Central memory CD8-positive, alpha-beta T cell (primary cell): ENCODE measurements at regions not wholly inside any gene's neighbourhood (a gene's known extent, or its start where the extent isn't known, plus 50 kb on each side); places are given as distances from the start of the nearest gene placed in this dataset.
A peak's percentile ranks its signal among the peaks of the same experiment; 100 is the strongest.
"Not testable (repeated sequence)": the region's sequence is repeated elsewhere in the genome, so short reads cannot be mapped to it uniquely, and the experiment has no call there.

Source experiments
- ATAC-seq: fragments of 150-1000 bp; cut with Tn5 transposase; replicated peaks from 2 replicates; pipeline ENCODE4 v1.10.0; 2022; ENCODE audit warnings: mild to moderate bottlenecking, moderate FRiP score, moderate number of reproducible peaks; ENCODE audit not compliant: poor library complexity, severe bottlenecking; ENCODE audit errors: extremely low read depth
- DNase-seq, 2 donors: peaks; one replicate each; pipeline ENCODE4 v3.0.0; 2021; ENCODE audit warnings: low spot score in 2 of 2
- H3K27ac Mint-ChIP-seq: one replicate; pipeline ENCODE4 v1.8.0; 2022; ENCODE audit warnings: low read depth, mild to moderate bottlenecking, moderate library complexity, mixed read lengths
- H3K27me3 Mint-ChIP-seq: one replicate; pipeline ENCODE4 v1.8.0; 2022; ENCODE audit warnings: mixed read lengths
- H3K36me3 Mint-ChIP-seq: one replicate; pipeline ENCODE4 v1.8.0; 2022; ENCODE audit warnings: mild to moderate bottlenecking, moderate library complexity, mixed read lengths; ENCODE audit not compliant: insufficient read depth
- H3K4me1 Mint-ChIP-seq: one replicate; pipeline ENCODE4 v1.8.0; 2022; ENCODE audit warnings: mixed read lengths
- H3K4me3 Mint-ChIP-seq: one replicate; pipeline ENCODE4 v1.8.0; 2022; ENCODE audit warnings: mild to moderate bottlenecking, moderate library complexity, mixed read lengths
- H3K9me3 Mint-ChIP-seq: one replicate; pipeline ENCODE4 v1.8.0; 2022; ENCODE audit warnings: mixed read lengths

GRCh38 chr5:91464886-91465646 lies 81.9 kb upstream of the ARRDC3 start:
- Mint-ChIP-seq H3K4me1 (peaks cover 8% of the 10 kb centered on the region), H3K9me3 (no peaks in the 10 kb centered on the region), H3K36me3 (no peaks in the 10 kb centered on the region), H3K4me3 (no peak overlapping the region), H3K27ac (no peak overlapping the region), H3K27me3 (no peaks in the 10 kb centered on the region)
- DNase-seq: no peak
- no peak for ATAC-seq

GRCh38 chr5:91457681-91458058 lies 74.6 kb upstream of the ARRDC3 start:
- H3K36me3 Mint-ChIP-seq: no peaks in the 10 kb centered on the region
- no peak overlapping the region for H3K27ac Mint-ChIP-seq
- H3K4me1 Mint-ChIP-seq: no peaks in the 10 kb centered on the region
- no peak overlapping the region for H3K4me3 Mint-ChIP-seq
- peaks cover 5% of the 10 kb centered on the region for H3K9me3 Mint-ChIP-seq
- no peaks in the 10 kb centered on the region for H3K27me3 Mint-ChIP-seq
- ATAC-seq: no peak
- no peak for DNase-seq

- no peak overlapping the region for H3K27ac Mint-ChIP-seq
- no peak overlapping the region for H3K4me3 Mint-ChIP-seq
- no peaks in the 10 kb centered on the region for H3K4me1 Mint-ChIP-seq
- peaks cover 5% of the 10 kb centered on the region for H3K9me3 Mint-ChIP-seq
- no peaks in the 10 kb centered on the region for H3K27me3 Mint-ChIP-seq
- ATAC-seq (no peak), DNase-seq (no peak)
- H3K36me3 Mint-ChIP-seq: no peaks in the 10 kb centered on the region
Measured at GRCh38 chr5:91456928-91457680, 74.0 kb upstream of the ARRDC3 start.

- Mint-ChIP-seq H3K27me3 (no peaks in the 10 kb centered on the region), H3K27ac (no peak overlapping the region), H3K4me3 (no peak overlapping the region), H3K4me1 (no peaks in the 10 kb centered on the region), H3K36me3 (no peaks in the 10 kb centered on the region), H3K9me3 (peaks cover 5% of the 10 kb centered on the region)
- DNase-seq (no peak), ATAC-seq (no peak)
Measured at GRCh38 chr5:91449083-91449482, 66.0 kb upstream of the ARRDC3 start.

- not testable (repeated sequence) for ATAC-seq, H3K27ac Mint-ChIP-seq, DNase-seq, H3K4me1 Mint-ChIP-seq, H3K9me3 Mint-ChIP-seq, H3K36me3 Mint-ChIP-seq, H3K27me3 Mint-ChIP-seq, H3K4me3 Mint-ChIP-seq
Measured at GRCh38 chr5:91448079-91448478, 65.0 kb upstream of the ARRDC3 start.

GRCh38 chr5:91446880-91447279 lies 63.8 kb upstream of the ARRDC3 start:
- H3K4me3 Mint-ChIP-seq, H3K9me3 Mint-ChIP-seq, DNase-seq, H3K27ac Mint-ChIP-seq, H3K4me1 Mint-ChIP-seq, H3K27me3 Mint-ChIP-seq, H3K36me3 Mint-ChIP-seq, ATAC-seq: not testable (repeated sequence)

- H3K4me1 Mint-ChIP-seq: no peaks in the 10 kb centered on the region
- no peaks in the 10 kb centered on the region for H3K27me3 Mint-ChIP-seq
- no peak overlapping the region for H3K27ac Mint-ChIP-seq
Measured at GRCh38 chr5:91443761-91444467, 60.8 kb upstream of the ARRDC3 start.

GRCh38 chr5:91443023-91443422 lies 59.9 kb upstream of the ARRDC3 start:
- Mint-ChIP-seq H3K27ac (no peak overlapping the region), H3K36me3 (no peaks in the 10 kb centered on the region), H3K9me3 (peaks cover 2% of the 10 kb centered on the region), H3K4me3 (no peak overlapping the region), H3K27me3 (no peaks in the 10 kb centered on the region), H3K4me1 (no peaks in the 10 kb centered on the region)
- no peak for ATAC-seq
- DNase-seq: no peak

More at GRCh38 chr5:91443761-91444467, 60.8 kb upstream of the ARRDC3 start:
- ATAC-seq: no peak
- Mint-ChIP-seq H3K4me3 (no peak overlapping the region), H3K36me3 (no peaks in the 10 kb centered on the region), H3K9me3 (peaks cover 5% of the 10 kb centered on the region)
- DNase-seq: no peak

- ATAC-seq (no peak), DNase-seq (no peak)
- Mint-ChIP-seq H3K27me3 (no peaks in the 10 kb centered on the region), H3K4me1 (no peaks in the 10 kb centered on the region), H3K9me3 (no peaks in the 10 kb centered on the region), H3K27ac (no peak overlapping the region), H3K4me3 (no peak overlapping the region), H3K36me3 (no peaks in the 10 kb centered on the region)
Measured at GRCh38 chr5:91441082-91441481, 58.0 kb upstream of the ARRDC3 start.

- no peak overlapping the region for H3K27ac Mint-ChIP-seq
- peaks cover 17% of the 10 kb centered on the region for H3K4me1 Mint-ChIP-seq
- no peak overlapping the region for H3K4me3 Mint-ChIP-seq
- no peak for DNase-seq
- no peaks in the 10 kb centered on the region for H3K27me3 Mint-ChIP-seq
- no peaks in the 10 kb centered on the region for H3K9me3 Mint-ChIP-seq
- ATAC-seq: no peak
- H3K36me3 Mint-ChIP-seq: peaks cover under 1% of the 10 kb centered on the region
Measured at GRCh38 chr5:91438871-91439270, 55.8 kb upstream of the ARRDC3 start.

- H3K4me3 Mint-ChIP-seq: no peak overlapping the region
- peaks cover 23% of the 10 kb centered on the region for H3K4me1 Mint-ChIP-seq
- peaks cover 1% of the 10 kb centered on the region for H3K36me3 Mint-ChIP-seq
- H3K27me3 Mint-ChIP-seq: no peaks in the 10 kb centered on the region
- no peak overlapping the region for H3K27ac Mint-ChIP-seq
- ATAC-seq (no peak), DNase-seq (no peak)
- no peaks in the 10 kb centered on the region for H3K9me3 Mint-ChIP-seq
Measured at GRCh38 chr5:91436241-91436640, 53.1 kb upstream of the ARRDC3 start.

- DNase-seq (no peak), ATAC-seq (peak; percentile 89)
- H3K36me3 Mint-ChIP-seq: peaks cover 1% of the 10 kb centered on the region
- no peaks in the 10 kb centered on the region for H3K27me3 Mint-ChIP-seq
- no peaks in the 10 kb centered on the region for H3K9me3 Mint-ChIP-seq
- H3K4me3 Mint-ChIP-seq: peak overlapping the region; percentile 37
- H3K4me1 Mint-ChIP-seq: peaks cover 23% of the 10 kb centered on the region
- H3K27ac Mint-ChIP-seq: peak overlapping the region; percentile 87
Measured at GRCh38 chr5:91434348-91434747, 51.2 kb upstream of the ARRDC3 start.
